ENCODE measurements at regions not wholly inside any gene's neighbourhood (a gene's known extent, or its start where the extent isn't known, plus 50 kb on each side); places are given as distances from the start of the nearest gene placed in this dataset.

DNA sequence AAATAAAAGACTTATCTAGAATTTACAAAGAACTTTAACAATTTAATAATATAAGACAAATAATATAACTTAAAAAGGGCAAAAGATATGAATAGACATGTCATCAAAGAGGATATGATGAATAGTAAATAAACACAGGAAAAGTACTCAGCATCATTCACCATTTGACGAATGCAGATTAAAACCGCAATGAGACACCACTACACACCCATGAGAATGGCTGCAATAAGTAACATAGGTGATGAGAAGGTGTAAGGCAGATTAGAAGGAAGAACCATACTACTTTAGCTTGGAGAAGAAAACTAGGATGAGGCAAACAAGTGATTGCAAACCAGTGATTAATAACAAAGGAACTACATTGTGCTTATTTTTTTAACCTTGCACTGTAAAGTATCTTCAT lies 152.0 kb downstream of the CYRIA start:
- H3K4me3 ChIP-seq (ENCODE audit: low read depth, low read length), result no peak overlapping the region
- DNase-seq (ENCODE audit: low read depth), result no peak
- TF ChIP-seq, protein P1, sequence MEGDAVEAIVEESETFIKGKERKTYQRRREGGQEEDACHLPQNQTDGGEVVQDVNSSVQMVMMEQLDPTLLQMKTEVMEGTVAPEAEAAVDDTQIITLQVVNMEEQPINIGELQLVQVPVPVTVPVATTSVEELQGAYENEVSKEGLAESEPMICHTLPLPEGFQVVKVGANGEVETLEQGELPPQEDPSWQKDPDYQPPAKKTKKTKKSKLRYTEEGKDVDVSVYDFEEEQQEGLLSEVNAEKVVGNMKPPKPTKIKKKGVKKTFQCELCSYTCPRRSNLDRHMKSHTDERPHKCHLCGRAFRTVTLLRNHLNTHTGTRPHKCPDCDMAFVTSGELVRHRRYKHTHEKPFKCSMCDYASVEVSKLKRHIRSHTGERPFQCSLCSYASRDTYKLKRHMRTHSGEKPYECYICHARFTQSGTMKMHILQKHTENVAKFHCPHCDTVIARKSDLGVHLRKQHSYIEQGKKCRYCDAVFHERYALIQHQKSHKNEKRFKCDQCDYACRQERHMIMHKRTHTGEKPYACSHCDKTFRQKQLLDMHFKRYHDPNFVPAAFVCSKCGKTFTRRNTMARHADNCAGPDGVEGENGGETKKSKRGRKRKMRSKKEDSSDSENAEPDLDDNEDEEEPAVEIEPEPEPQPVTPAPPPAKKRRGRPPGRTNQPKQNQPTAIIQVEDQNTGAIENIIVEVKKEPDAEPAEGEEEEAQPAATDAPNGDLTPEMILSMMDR (IDR thresholded peaks at IDR 0.05; ENCODE audit: insufficient read depth, low read length), result no peak

DNA sequence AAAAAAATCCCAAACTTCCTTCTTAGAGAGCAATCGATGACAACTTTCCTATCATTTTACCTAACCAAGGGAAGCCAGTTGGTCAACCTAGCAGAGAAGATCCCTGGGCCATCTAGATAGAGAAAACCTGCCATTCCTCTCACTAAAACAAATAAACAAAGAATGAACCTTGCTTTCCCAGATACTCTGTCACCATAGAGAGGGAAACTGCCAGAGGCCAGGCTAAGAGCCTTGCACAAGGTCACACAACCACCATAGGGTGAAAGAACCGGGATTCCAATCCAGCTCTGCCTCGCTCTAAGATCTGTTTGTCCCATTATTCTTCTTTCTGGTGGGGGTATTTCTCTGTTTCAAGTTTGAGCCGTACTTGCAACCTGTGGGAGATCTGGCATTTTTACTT lies 154.6 kb downstream of the CYRIA start:
- H3K4me3 ChIP-seq (ENCODE audit: low read depth, low read length), result no peak overlapping the region
- TF ChIP-seq, protein P1 (IDR thresholded peaks at IDR 0.05; ENCODE audit: insufficient read depth, low read length), result no peak
- DNase-seq (ENCODE audit: low read depth), result no peak

GRCh38 chr2:16509042-16509441 lies 156.6 kb downstream of the CYRIA start:
- TF ChIP-seq, protein P1 (IDR thresholded peaks at IDR 0.05; ENCODE audit: insufficient read depth, low read length), result no peak
- H3K4me3 ChIP-seq (ENCODE audit: low read depth, low read length), result no peak overlapping the region
- no peak for DNase-seq (ENCODE audit: low read depth)

DNA sequence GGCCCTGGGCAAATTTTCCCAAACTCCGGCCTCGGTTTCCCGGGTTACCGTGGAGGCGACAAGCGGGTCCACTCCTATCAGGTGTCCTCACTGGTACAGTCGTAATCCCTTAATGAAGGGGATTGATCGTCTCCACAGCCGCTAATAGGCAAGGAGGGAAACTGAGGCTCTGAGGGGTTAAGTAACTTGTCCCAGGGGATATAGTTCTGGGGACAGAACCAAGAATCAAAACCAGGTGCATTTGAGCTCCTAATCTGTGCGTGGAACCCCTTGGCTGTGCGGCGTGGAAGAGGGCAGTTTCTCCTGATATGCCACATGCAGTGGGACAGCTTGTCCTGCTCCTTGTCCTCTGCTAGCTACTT lies 157.2 kb downstream of the CYRIA start:
- no peak for DNase-seq (ENCODE audit: low read depth)
- TF ChIP-seq, protein P1 (IDR thresholded peaks at IDR 0.05; ENCODE audit: insufficient read depth, low read length), result no peak

DNA sequence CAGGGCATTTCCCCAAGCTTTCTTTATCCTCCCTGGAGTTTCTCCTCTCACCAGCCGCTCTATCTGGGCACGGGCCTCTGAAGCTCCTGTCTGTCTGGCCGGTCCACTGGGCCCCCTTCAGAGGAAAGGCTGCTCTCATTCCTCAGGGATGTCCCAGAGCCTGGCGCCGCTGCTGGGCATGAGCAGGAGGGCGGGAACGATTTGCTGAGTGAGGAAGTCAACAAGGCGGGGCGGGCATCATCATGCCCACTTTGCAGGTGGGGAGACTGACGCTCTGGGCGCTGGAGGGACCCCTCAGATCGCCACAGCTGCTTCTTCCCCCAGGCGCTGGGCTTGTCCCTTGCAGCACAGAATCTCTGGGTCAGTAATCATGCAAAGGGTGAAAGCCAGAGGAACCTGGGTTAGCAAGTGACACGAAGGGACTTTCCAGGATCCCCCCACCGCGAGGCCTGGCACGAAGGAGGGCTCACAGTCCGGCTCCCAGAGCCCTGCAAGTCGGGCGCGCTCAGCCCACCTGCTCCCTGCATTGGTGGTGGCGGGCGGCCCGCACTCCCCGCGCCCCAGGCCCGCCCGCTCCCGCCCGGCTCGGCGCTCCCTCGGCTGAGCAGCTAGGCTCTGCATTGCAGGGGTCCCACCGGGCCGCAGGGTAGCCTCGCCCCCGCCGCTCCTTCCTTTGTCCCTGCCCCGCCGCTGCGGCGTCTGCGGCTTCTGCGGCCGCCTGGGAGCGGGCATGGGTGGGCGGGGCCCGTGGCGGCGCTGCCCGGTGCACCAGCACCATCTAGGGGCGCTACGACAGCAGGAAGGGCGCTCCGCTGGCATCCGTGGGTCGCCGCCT lies 157.8 kb downstream of the CYRIA start:
- no peak for DNase-seq (ENCODE audit: low read depth)
- TF ChIP-seq, protein P1 (IDR thresholded peaks at IDR 0.05; ENCODE audit: insufficient read depth, low read length), result no peak

More for the DNA sequence above, 157.2 kb downstream of the CYRIA start:
- no peak overlapping the region for H3K4me3 ChIP-seq (ENCODE audit: low read depth, low read length)

DNA sequence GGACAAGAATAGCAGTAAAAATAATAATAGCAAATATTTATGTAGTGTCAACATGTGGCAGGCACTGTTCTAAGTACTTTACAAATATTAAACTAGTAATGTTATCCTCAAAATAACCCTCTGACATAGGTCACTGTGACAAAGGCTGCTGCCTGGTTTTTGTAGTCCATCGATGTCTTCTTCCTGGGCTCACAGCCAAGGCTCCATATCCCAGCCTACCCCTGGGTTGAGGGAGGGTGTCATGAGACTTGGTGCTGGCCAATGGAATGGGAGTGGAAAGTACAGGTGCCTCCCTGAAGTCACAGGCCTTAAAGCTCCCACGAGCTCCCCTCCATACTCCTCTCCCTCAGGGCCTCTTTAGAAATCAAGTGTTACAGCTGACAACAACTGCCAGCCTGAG lies 159.3 kb downstream of the CYRIA start:
- H3K4me3 ChIP-seq (ENCODE audit: low read depth, low read length), result no peak overlapping the region
- TF ChIP-seq, protein P1 (IDR thresholded peaks at IDR 0.05; ENCODE audit: insufficient read depth, low read length), result no peak
- DNase-seq (ENCODE audit: low read depth), result no peak

More for the DNA sequence above, 157.8 kb downstream of the CYRIA start:
- no peak overlapping the region for H3K4me3 ChIP-seq (ENCODE audit: low read depth, low read length)

All from fibroblast of the aortic adventitia (primary cell).